ENCODE measurements at regions not wholly inside any gene's neighbourhood (a gene's known extent, or its start where the extent isn't known, plus 50 kb on each side); places are given as distances from the start of the nearest gene placed in this dataset.

DNA sequence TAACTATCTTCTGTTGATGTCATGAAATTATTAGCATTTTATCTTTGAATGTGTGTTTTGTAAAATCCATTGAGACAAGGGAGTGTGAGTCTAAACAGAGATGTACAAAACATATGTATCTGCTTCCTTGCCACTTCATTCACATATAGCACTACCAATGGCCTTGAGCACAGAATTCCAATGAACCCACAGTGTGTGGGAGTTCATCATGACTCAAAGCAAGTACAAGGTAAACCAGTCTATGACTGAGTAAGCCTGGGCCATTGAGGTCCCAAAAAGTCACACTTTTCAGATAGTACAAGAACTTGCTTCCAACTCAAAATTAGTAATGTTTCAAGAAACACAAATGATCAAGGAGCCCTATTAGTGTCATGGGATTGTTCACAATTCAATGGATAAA, 218.6 kb downstream of the MANEA start:
- TF ChIP-seq CTCF (conservative IDR thresholded peaks at IDR 0.05) = no peak
- H3K27ac Mint-ChIP-seq = no peak overlapping the region
- no peaks in the 10 kb centered on the region for H3K36me3 Mint-ChIP-seq
- no peak overlapping the region for H3K4me3 Mint-ChIP-seq
- DNase-seq (ENCODE audit: extremely low spot score, unreplicated experiment) = no peak
- no peaks in the 10 kb centered on the region for H3K4me1 Mint-ChIP-seq (ENCODE audit: unreplicated experiment)
- peaks cover 6% of the 10 kb centered on the region for H3K27me3 Mint-ChIP-seq
- H3K9me3 Mint-ChIP-seq = no peaks in the 10 kb centered on the region

GRCh38 chr6:95797054-95797453, 218.7 kb upstream of the FUT9 start:
- no peaks in the 10 kb centered on the region for H3K4me1 Mint-ChIP-seq (ENCODE audit: unreplicated experiment)
- DNase-seq (ENCODE audit: extremely low spot score, unreplicated experiment) = no peak
- no peak for TF ChIP-seq CTCF (conservative IDR thresholded peaks at IDR 0.05)
- H3K36me3 Mint-ChIP-seq = no peaks in the 10 kb centered on the region
- H3K4me3 Mint-ChIP-seq = no peak overlapping the region
- peaks cover 6% of the 10 kb centered on the region for H3K27me3 Mint-ChIP-seq
- H3K9me3 Mint-ChIP-seq = no peaks in the 10 kb centered on the region
- H3K27ac Mint-ChIP-seq = no peak overlapping the region

DNA sequence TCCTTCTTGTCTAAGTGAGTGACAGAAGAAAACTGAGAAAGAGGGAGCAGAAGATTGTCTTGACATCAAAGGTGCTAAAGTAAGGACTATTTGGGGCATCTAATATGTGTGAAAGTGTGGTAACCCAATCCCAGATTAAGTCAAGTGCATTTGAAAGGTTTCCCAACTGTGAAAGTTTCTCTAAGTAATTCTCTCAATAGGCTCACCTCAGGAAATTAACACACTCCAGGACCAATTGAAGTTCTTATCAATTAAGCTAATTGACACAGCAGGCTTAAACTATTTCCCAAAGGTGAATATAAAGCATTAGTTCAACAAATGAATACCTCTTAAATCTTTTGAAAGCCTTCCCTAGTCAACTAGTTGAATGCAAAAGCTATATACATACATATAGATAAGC, 212.8 kb upstream of the FUT9 start:
- Mint-ChIP-seq H3K9me3 (no peaks in the 10 kb centered on the region), H3K27ac (no peak overlapping the region), H3K36me3 (no peaks in the 10 kb centered on the region), H3K4me3 (no peak overlapping the region), H3K27me3 (no peaks in the 10 kb centered on the region), H3K4me1 (ENCODE audit: unreplicated experiment) (no peaks in the 10 kb centered on the region)
- TF ChIP-seq CTCF (conservative IDR thresholded peaks at IDR 0.05) = no peak
- DNase-seq (ENCODE audit: extremely low spot score, unreplicated experiment) = no peak

GRCh38 chr6:95803889-95804288, 211.9 kb upstream of the FUT9 start:
- Mint-ChIP-seq H3K9me3 (no peaks in the 10 kb centered on the region), H3K36me3 (no peaks in the 10 kb centered on the region), H3K27ac (no peak overlapping the region), H3K4me1 (ENCODE audit: unreplicated experiment) (no peaks in the 10 kb centered on the region), H3K4me3 (no peak overlapping the region), H3K27me3 (no peaks in the 10 kb centered on the region)
- no peak for DNase-seq (ENCODE audit: extremely low spot score, unreplicated experiment)
- no peak for TF ChIP-seq CTCF (conservative IDR thresholded peaks at IDR 0.05)

- Mint-ChIP-seq H3K36me3 (no peaks in the 10 kb centered on the region), H3K27ac (no peak overlapping the region), H3K9me3 (no peaks in the 10 kb centered on the region), H3K27me3 (no peaks in the 10 kb centered on the region), H3K4me1 (ENCODE audit: unreplicated experiment) (no peaks in the 10 kb centered on the region), H3K4me3 (no peak overlapping the region)
- DNase-seq (ENCODE audit: extremely low spot score, unreplicated experiment) = no peak
- TF ChIP-seq CTCF (conservative IDR thresholded peaks at IDR 0.05) = no peak
Measured at GRCh38 chr6:95804847-95805541, 210.8 kb upstream of the FUT9 start.

DNA sequence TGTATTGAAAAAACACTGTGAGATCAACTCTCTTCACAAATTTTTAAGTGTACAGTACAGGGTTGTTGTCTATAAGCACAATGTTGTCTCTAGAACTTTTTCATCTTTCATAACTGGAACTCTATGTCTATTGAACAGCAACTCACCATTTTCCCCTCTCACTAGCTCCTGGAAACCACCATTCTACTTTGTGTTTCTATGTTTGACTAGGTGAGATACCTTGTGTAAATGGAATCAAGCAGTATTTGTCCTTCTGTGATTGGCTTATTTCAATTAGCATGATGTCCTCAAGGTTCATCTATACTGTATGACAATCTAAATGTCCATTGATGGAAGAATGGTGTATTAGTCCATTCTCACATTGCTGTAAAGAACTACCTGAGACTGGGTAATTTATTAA, 210.1 kb upstream of the FUT9 start:
- TF ChIP-seq CTCF (conservative IDR thresholded peaks at IDR 0.05) = no peak
- H3K4me3 Mint-ChIP-seq = no peak overlapping the region
- no peaks in the 10 kb centered on the region for H3K9me3 Mint-ChIP-seq
- DNase-seq (ENCODE audit: extremely low spot score, unreplicated experiment) = no peak
- H3K27me3 Mint-ChIP-seq = no peaks in the 10 kb centered on the region
- H3K36me3 Mint-ChIP-seq = no peaks in the 10 kb centered on the region
- H3K27ac Mint-ChIP-seq = no peak overlapping the region
- no peaks in the 10 kb centered on the region for H3K4me1 Mint-ChIP-seq (ENCODE audit: unreplicated experiment)
